ENCODE measurements at regions not wholly inside any gene's neighbourhood (a gene's known extent, or its start where the extent isn't known, plus 50 kb on each side); places are given as distances from the start of the nearest gene placed in this dataset.

DNA sequence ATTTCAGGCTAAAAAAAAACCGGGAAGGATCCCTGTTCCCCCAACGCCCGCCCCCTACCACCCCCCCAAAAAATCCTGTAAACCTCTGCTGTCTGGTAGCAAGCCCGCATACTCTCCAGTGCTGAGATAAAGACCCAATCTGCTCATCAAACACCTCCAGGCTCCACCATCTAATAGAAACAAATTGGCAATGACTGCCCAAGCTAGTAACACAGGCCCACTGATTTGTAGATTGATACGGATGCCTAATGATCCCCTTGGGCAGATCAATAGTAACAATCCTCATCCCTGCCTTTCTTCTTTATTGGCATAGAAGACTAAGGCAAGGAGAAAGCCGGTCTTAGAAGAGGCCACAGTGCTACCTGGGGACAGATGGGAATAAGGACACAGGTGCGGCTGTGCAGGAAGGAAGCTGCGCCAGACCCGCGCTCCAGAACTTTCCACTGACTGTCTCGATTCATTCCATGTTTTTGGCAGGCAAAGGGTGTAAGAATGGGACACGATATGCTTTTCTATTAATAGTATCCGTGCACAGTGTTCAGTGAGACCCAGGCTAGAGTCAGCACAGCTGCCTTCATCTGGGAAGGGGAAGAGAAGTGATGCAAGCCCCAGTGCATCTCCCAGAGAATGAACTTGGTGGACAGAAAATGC lies 407.6 kb upstream of the PSMD7 start:
- Histone ChIP-seq H3K4me1 (ENCODE audit: control insufficient read depth, extremely low read depth, insufficient read depth, low read length) (no peaks in the 10 kb centered on the region), H4K20me1 (ENCODE audit: control insufficient read depth, extremely low read depth, insufficient read depth, low read length) (no peaks in the 10 kb centered on the region), H3K79me2 (ENCODE audit: control insufficient read depth, insufficient read depth, low read length) (no peaks in the 10 kb centered on the region), H3K27ac (ENCODE audit: insufficient read depth, low read length) (no peak overlapping the region), H3K36me3 (ENCODE audit: control insufficient read depth, insufficient read depth, low read length) (no peaks in the 10 kb centered on the region), H3K27me3 (ENCODE audit: control insufficient read depth, insufficient read depth, low read length) (no peaks in the 10 kb centered on the region), H3K9ac (ENCODE audit: insufficient read depth, low read length) (no peak overlapping the region), H2AFZ (ENCODE audit: low read length) (no peak overlapping the region), H3K9me3 (ENCODE audit: control insufficient read depth, insufficient read depth, low read depth, low read length) (no peaks in the 10 kb centered on the region), H3K4me2 (ENCODE audit: extremely low read depth, insufficient read depth, low read length) (peak overlapping the region; percentile 10), H3K4me3 (replicated peaks in 1 of 4; ENCODE audit: control extremely low read depth in 1 of 4, insufficient read depth in 1 of 4, low read depth in 3 of 4, low read length in 4 of 4) (no peak overlapping the region)
- peak in 1 of 2 donors; percentile 66 for DNase-seq (ENCODE audit: low read depth in 2 of 2)
- TF ChIP-seq, protein P1, sequence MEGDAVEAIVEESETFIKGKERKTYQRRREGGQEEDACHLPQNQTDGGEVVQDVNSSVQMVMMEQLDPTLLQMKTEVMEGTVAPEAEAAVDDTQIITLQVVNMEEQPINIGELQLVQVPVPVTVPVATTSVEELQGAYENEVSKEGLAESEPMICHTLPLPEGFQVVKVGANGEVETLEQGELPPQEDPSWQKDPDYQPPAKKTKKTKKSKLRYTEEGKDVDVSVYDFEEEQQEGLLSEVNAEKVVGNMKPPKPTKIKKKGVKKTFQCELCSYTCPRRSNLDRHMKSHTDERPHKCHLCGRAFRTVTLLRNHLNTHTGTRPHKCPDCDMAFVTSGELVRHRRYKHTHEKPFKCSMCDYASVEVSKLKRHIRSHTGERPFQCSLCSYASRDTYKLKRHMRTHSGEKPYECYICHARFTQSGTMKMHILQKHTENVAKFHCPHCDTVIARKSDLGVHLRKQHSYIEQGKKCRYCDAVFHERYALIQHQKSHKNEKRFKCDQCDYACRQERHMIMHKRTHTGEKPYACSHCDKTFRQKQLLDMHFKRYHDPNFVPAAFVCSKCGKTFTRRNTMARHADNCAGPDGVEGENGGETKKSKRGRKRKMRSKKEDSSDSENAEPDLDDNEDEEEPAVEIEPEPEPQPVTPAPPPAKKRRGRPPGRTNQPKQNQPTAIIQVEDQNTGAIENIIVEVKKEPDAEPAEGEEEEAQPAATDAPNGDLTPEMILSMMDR (conservative IDR thresholded peaks at IDR 0.05 in 1 of 2, IDR thresholded peaks at IDR 0.05 in 1 of 2; ENCODE audit: low read depth in 1 of 2, low read length in 2 of 2), result no peak
- no peak for TF ChIP-seq EZH2 (IDR thresholded peaks at IDR 0.05; ENCODE audit: low read length, missing control alignments)

DNA sequence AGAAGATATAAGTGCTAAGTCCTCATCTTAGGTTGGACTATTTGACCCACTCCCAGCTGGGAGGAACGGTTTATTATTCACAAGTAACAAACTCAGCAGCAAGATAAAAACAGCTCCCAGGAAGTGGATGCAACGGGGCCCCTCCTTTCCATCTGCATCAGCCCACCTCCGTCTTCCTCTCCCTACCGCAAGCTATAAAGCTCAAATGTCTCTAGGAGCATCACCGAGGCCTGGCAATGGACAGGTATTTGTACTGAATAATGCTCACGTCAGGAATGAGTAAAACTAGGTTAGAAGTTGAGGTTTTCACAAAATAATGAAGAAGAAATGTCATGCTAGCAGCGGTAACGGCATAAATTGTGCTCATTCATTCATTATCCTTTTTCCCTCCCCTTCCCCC lies 408.7 kb upstream of the PSMD7 start:
- no peaks in the 10 kb centered on the region for H3K4me1 ChIP-seq (ENCODE audit: control insufficient read depth, extremely low read depth, insufficient read depth, low read length)
- H3K4me2 ChIP-seq (ENCODE audit: extremely low read depth, insufficient read depth, low read length), result peak overlapping the region; percentile 11
- no peaks in the 10 kb centered on the region for H3K36me3 ChIP-seq (ENCODE audit: control insufficient read depth, insufficient read depth, low read length)
- TF ChIP-seq EZH2 (IDR thresholded peaks at IDR 0.05; ENCODE audit: low read length, missing control alignments), result no peak
- TF ChIP-seq, protein P1 (conservative IDR thresholded peaks at IDR 0.05 in 1 of 2, IDR thresholded peaks at IDR 0.05 in 1 of 2; ENCODE audit: low read depth in 1 of 2, low read length in 2 of 2), result no peak
- no peak overlapping the region for H3K9ac ChIP-seq (ENCODE audit: insufficient read depth, low read length)
- H2AFZ ChIP-seq (ENCODE audit: low read length), result no peak overlapping the region
- H4K20me1 ChIP-seq (ENCODE audit: control insufficient read depth, extremely low read depth, insufficient read depth, low read length), result no peaks in the 10 kb centered on the region
- H3K27me3 ChIP-seq (ENCODE audit: control insufficient read depth, insufficient read depth, low read length), result no peaks in the 10 kb centered on the region
- no peaks in the 10 kb centered on the region for H3K79me2 ChIP-seq (ENCODE audit: control insufficient read depth, insufficient read depth, low read length)
- no peak for DNase-seq (ENCODE audit: low read depth in 2 of 2)
- no peak overlapping the region for H3K27ac ChIP-seq (ENCODE audit: insufficient read depth, low read length)
- no peaks in the 10 kb centered on the region for H3K9me3 ChIP-seq (ENCODE audit: control insufficient read depth, insufficient read depth, low read depth, low read length)
- no peak overlapping the region for H3K4me3 ChIP-seq (replicated peaks in 1 of 4; ENCODE audit: control extremely low read depth in 1 of 4, insufficient read depth in 1 of 4, low read depth in 3 of 4, low read length in 4 of 4)

DNA sequence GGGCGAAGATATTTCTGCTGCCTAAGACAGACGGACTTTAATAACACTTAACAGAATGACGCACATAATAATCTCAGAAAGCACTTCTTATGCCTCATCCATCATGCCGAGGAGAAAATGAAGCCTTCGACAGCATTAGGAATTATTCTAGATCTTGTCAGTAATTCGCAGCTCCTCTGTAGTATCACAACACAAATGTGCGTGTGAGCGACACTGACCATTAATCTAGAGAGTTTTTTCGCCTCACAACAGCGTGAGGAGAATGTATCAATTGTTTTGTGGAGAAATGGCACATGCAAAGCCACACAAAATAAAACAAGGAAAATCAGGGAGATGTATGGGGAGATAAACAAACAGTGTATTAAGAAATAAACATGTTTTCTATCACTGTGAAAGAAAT lies 410.2 kb upstream of the PSMD7 start:
- no peak overlapping the region for H3K4me3 ChIP-seq (replicated peaks in 1 of 4; ENCODE audit: control extremely low read depth in 1 of 4, insufficient read depth in 1 of 4, low read depth in 3 of 4, low read length in 4 of 4)
- H3K27ac ChIP-seq (ENCODE audit: insufficient read depth, low read length), result no peak overlapping the region
- H3K36me3 ChIP-seq (ENCODE audit: control insufficient read depth, insufficient read depth, low read length), result no peaks in the 10 kb centered on the region
- H3K27me3 ChIP-seq (ENCODE audit: control insufficient read depth, insufficient read depth, low read length), result no peaks in the 10 kb centered on the region
- H4K20me1 ChIP-seq (ENCODE audit: control insufficient read depth, extremely low read depth, insufficient read depth, low read length), result no peaks in the 10 kb centered on the region
- no peak overlapping the region for H3K9ac ChIP-seq (ENCODE audit: insufficient read depth, low read length)
- no peaks in the 10 kb centered on the region for H3K79me2 ChIP-seq (ENCODE audit: control insufficient read depth, insufficient read depth, low read length)
- H3K4me1 ChIP-seq (ENCODE audit: control insufficient read depth, extremely low read depth, insufficient read depth, low read length), result no peaks in the 10 kb centered on the region
- DNase-seq (ENCODE audit: low read depth in 2 of 2), result no peak
- peak overlapping the region; percentile 46 for H3K4me2 ChIP-seq (ENCODE audit: extremely low read depth, insufficient read depth, low read length)
- no peak for TF ChIP-seq EZH2 (IDR thresholded peaks at IDR 0.05; ENCODE audit: low read length, missing control alignments)
- TF ChIP-seq, protein P1 (conservative IDR thresholded peaks at IDR 0.05 in 1 of 2, IDR thresholded peaks at IDR 0.05 in 1 of 2; ENCODE audit: low read depth in 1 of 2, low read length in 2 of 2), result no peak
- H2AFZ ChIP-seq (ENCODE audit: low read length), result no peak overlapping the region
- H3K9me3 ChIP-seq (ENCODE audit: control insufficient read depth, insufficient read depth, low read depth, low read length), result no peaks in the 10 kb centered on the region

Measured in fibroblast of lung (primary cell).